NCI-H146 treated with DMSO at 0.1 percent for 48 hours (cell line): ENCODE measurements at regions not wholly inside any gene's neighbourhood (a gene's known extent, or its start where the extent isn't known, plus 50 kb on each side); places are given as distances from the start of the nearest gene placed in this dataset.

Experiments used
- DNase-seq: peaks from one replicate; lab custom pipeline; 2025; ENCODE audit not compliant: unreplicated experiment; lab: John Stamatoyannopoulos, UW

- DNase-seq: no peak
These were observed 55.0 kb upstream of the CTLA4 start for GRCh38 chr2:203812294-203813221.

- no peak for DNase-seq
These were observed 53.9 kb upstream of the CTLA4 start for GRCh38 chr2:203813684-203814083.

GRCh38 chr2:203814661-203815540 lies 52.7 kb upstream of the CTLA4 start:
- DNase-seq: peak; percentile 66

- DNase-seq: no peak
These were observed 52.1 kb upstream of the CTLA4 start for GRCh38 chr2:203815541-203815898.

- no peak for DNase-seq
These were observed 50.4 kb upstream of the CTLA4 start for GRCh38 chr2:203817147-203817546.
